ENCODE measurements at regions not wholly inside any gene's neighbourhood (a gene's known extent, or its start where the extent isn't known, plus 50 kb on each side); places are given as distances from the start of the nearest gene placed in this dataset.

DNA sequence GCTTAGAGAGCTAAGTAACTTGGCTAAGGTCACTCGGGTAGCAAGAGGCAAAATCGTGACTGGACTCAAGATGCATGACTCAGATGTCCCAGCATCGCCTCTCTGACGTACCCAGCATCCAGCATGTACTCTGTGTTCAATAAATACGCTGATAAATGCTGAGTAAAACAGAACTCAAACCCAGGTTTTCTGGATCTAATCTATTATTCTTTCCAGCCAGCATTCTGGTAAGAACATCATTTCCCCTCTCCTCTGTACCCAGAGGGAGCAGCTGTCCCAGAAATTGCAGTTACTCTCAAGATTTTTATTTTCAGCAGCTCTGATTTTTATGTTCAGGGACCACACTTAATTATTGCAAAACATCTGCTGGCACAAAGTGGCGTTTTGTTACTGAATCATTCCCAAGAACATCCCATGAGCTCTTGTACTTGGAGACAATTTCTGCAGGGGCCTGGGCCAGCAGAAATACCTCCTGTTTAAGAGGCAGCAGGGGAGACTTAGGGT lies 249.0 kb downstream of the PRDM2 start:
- no peak overlapping the region for H2AFZ ChIP-seq (ENCODE audit: insufficient read depth, low read depth, low read length, poor library complexity, severe bottlenecking)
- H3K36me3 ChIP-seq (replicated peaks in 1 of 2; ENCODE audit: control extremely low read depth in 1 of 2, control insufficient read depth in 1 of 2, extremely low read depth in 1 of 2, insufficient read depth in 2 of 2, low read length in 1 of 2) = no peaks in the 10 kb centered on the region
- CTCF ChIA-PET = interaction anchor here (1.0 kb wide), 1 partner anchor 11 kb away, joined by 3 read pairs; no protein-coding TSS in a partner anchor
- H3K27me3 ChIP-seq (replicated peaks in 1 of 4; ENCODE audit: control extremely low read depth in 1 of 4, control insufficient read depth in 3 of 4, insufficient read depth in 4 of 4, low read length in 3 of 4) = peaks cover 0 to 3% (median 0%) of the 10 kb centered on the region in 4 experiments
- ATAC-seq (ENCODE audit: low read depth) (no peak), DNase-seq (no peak)
- H3K4me1 ChIP-seq (ENCODE audit: control insufficient read depth in 2 of 2, insufficient read depth in 2 of 2, low read length in 2 of 2) = no peaks in the 10 kb centered on the region
- no peak overlapping the region for H3K4me3 ChIP-seq (ENCODE audit: control extremely low read depth in 1 of 5, extremely low read depth in 1 of 5, insufficient read depth in 1 of 5, low read depth in 2 of 5, low read length in 4 of 5)
- no peaks in the 10 kb centered on the region for H3K79me2 ChIP-seq (ENCODE audit: control insufficient read depth, insufficient read depth, low read length)
- intact Hi-C loops (cut with micrococcal nuclease) = no loop called here
- no peaks in the 10 kb centered on the region for H3K9me3 Mint-ChIP-seq (ENCODE audit: insufficient read depth)
- H3K4me2 ChIP-seq (replicated peaks; ENCODE audit: low read depth, low read length, poor library complexity, severe bottlenecking) = no peak overlapping the region
- H3K27me3 Mint-ChIP-seq = peaks cover 15% of the 10 kb centered on the region
- no peak overlapping the region for H3K27ac ChIP-seq (ENCODE audit: low read length in 2 of 2)
- H3K27ac Mint-ChIP-seq = no peak overlapping the region
- POLR2A ChIA-PET = no interaction called here
- H3K4me1 Mint-ChIP-seq = no peaks in the 10 kb centered on the region
- no peaks in the 10 kb centered on the region for H3K9me3 ChIP-seq (ENCODE audit: control extremely low read depth in 1 of 3, control insufficient read depth in 2 of 3, insufficient read depth in 1 of 3, low read length in 2 of 3)
- H4K20me1 ChIP-seq (ENCODE audit: control insufficient read depth, insufficient read depth, low read length, poor library complexity, severe bottlenecking) = no peaks in the 10 kb centered on the region
- WGBS (ENCODE audit: insufficient coverage) = 87% methylated on average over 6 of the region's 6 CpGs
- no peak overlapping the region for H3K4me3 Mint-ChIP-seq
- H3K9ac ChIP-seq (ENCODE audit: low read length) = no peak overlapping the region
- TF ChIP-seq, protein P1, sequence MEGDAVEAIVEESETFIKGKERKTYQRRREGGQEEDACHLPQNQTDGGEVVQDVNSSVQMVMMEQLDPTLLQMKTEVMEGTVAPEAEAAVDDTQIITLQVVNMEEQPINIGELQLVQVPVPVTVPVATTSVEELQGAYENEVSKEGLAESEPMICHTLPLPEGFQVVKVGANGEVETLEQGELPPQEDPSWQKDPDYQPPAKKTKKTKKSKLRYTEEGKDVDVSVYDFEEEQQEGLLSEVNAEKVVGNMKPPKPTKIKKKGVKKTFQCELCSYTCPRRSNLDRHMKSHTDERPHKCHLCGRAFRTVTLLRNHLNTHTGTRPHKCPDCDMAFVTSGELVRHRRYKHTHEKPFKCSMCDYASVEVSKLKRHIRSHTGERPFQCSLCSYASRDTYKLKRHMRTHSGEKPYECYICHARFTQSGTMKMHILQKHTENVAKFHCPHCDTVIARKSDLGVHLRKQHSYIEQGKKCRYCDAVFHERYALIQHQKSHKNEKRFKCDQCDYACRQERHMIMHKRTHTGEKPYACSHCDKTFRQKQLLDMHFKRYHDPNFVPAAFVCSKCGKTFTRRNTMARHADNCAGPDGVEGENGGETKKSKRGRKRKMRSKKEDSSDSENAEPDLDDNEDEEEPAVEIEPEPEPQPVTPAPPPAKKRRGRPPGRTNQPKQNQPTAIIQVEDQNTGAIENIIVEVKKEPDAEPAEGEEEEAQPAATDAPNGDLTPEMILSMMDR (IDR thresholded peaks at IDR 0.05) = no peak
- TF ChIP-seq EZH2 (IDR thresholded peaks at IDR 0.05; ENCODE audit: borderline replicate concordance, insufficient read depth, low read depth, low read length, poor library complexity, severe bottlenecking) = no peak

- Histone ChIP-seq H3K9me3 (ENCODE audit: control extremely low read depth in 1 of 3, control insufficient read depth in 2 of 3, insufficient read depth in 1 of 3, low read length in 2 of 3) (no peaks in the 10 kb centered on the region), H2AFZ (ENCODE audit: insufficient read depth, low read depth, low read length, poor library complexity, severe bottlenecking) (no peak overlapping the region), H3K4me2 (replicated peaks; ENCODE audit: low read depth, low read length, poor library complexity, severe bottlenecking) (no peak overlapping the region), H3K4me3 (ENCODE audit: control extremely low read depth in 1 of 5, extremely low read depth in 1 of 5, insufficient read depth in 1 of 5, low read depth in 2 of 5, low read length in 4 of 5) (no peak overlapping the region), H4K20me1 (ENCODE audit: control insufficient read depth, insufficient read depth, low read length, poor library complexity, severe bottlenecking) (no peaks in the 10 kb centered on the region), H3K9ac (ENCODE audit: low read length) (no peak overlapping the region), H3K36me3 (replicated peaks in 1 of 2; ENCODE audit: control extremely low read depth in 1 of 2, control insufficient read depth in 1 of 2, extremely low read depth in 1 of 2, insufficient read depth in 2 of 2, low read length in 1 of 2) (no peaks in the 10 kb centered on the region), H3K4me1 (ENCODE audit: control insufficient read depth in 2 of 2, insufficient read depth in 2 of 2, low read length in 2 of 2) (no peaks in the 10 kb centered on the region), H3K27me3 (replicated peaks in 1 of 4; ENCODE audit: control extremely low read depth in 1 of 4, control insufficient read depth in 3 of 4, insufficient read depth in 4 of 4, low read length in 3 of 4) (peaks cover 0 to 3% (median 0%) of the 10 kb centered on the region in 4 experiments), H3K27ac (ENCODE audit: low read length in 2 of 2) (no peak overlapping the region), H3K79me2 (ENCODE audit: control insufficient read depth, insufficient read depth, low read length) (no peaks in the 10 kb centered on the region)
- no peak for DNase-seq
- no peak for TF ChIP-seq EZH2 (IDR thresholded peaks at IDR 0.05; ENCODE audit: borderline replicate concordance, insufficient read depth, low read depth, low read length, poor library complexity, severe bottlenecking)
- TF ChIP-seq, protein P1 (IDR thresholded peaks at IDR 0.05) = no peak
- intact Hi-C loops (cut with micrococcal nuclease) = no loop called here
- Mint-ChIP-seq H3K4me1 (no peaks in the 10 kb centered on the region), H3K27me3 (peaks cover 19% of the 10 kb centered on the region), H3K4me3 (no peak overlapping the region), H3K27ac (no peak overlapping the region), H3K9me3 (ENCODE audit: insufficient read depth) (no peaks in the 10 kb centered on the region)
- WGBS (ENCODE audit: insufficient coverage) = no CpG with 5 or more reads among the region's 4 CpGs
- ChIA-PET CTCF (no interaction called here), POLR2A (no interaction called here)
- ATAC-seq (ENCODE audit: low read depth) = no peak
These were observed 249.6 kb downstream of the PRDM2 start for GRCh38 chr1:13949546-13949945.

Data from B cell (primary cell).